SK-N-SH (cell line): ENCODE measurements at regions not wholly inside any gene's neighbourhood (a gene's known extent, or its start where the extent isn't known, plus 50 kb on each side); places are given as distances from the start of the nearest gene placed in this dataset.

Source experiments
- CTCF ChIA-PET: fragments of 300-600, 350-600 bp; formaldehyde crosslinking; extraction: SDS; loops from one replicate; lab custom pipeline; 2021; lab: Yijun Ruan, JAX
- POLR2A ChIA-PET: fragments of 350-600 bp; sonication (Branson Sonifier 250); formaldehyde crosslinking; extraction: SDS; loops from one replicate; lab custom pipeline; 2020; ENCODE audit warnings: antibody characterized with exemption, inconsistent platforms; lab: Yijun Ruan, JAX
- DNase-seq: peaks from one replicate; pipeline ENCODE4 v3.0.0; 2012
- H2AFZ ChIP-seq: fragments of 200-600 bp; sonication (generic); 2 replicates; pipeline ENCODE4 v1.8.1; 2016; ENCODE audit warnings: antibody characterized with exemption, mild to moderate bottlenecking, low read depth
- H3F3A ChIP-seq: fragments of 200-600 bp; sonication (generic); replicated peaks from 2 replicates; pipeline ENCODE3; 2016; ENCODE audit warnings: antibody characterized with exemption, mild to moderate bottlenecking; ENCODE audit not compliant: insufficient read depth
- H3K27ac ChIP-seq, 2 experiments: fragments of 200-500 bp in 1 of 2; fragments of 200-600 bp in 1 of 2; sonication (Bioruptor generic) in 1 of 2; sonication (generic), shearing (Covaris generic) in 1 of 2; 2 replicates each; pipeline versions ENCODE4 v1.5.1 to v1.6.1; 2014 to 2016; ENCODE audit warnings: low read depth in 2 of 2, inconsistent platforms in 1 of 2, low read length in 1 of 2, mild to moderate bottlenecking in 1 of 2, mixed read lengths in 1 of 2
- H3K27me3 ChIP-seq: fragments of 200-600 bp; sonication (generic), shearing (Covaris generic); 2 replicates; pipeline ENCODE4 v1.6.1; 2016; ENCODE audit warnings: mixed run types; ENCODE audit not compliant: insufficient read depth
- H3K36me3 ChIP-seq, 2 experiments: fragments of 200-500 bp in 1 of 2; fragments of 200-600 bp in 1 of 2; sonication (Bioruptor generic) in 1 of 2; sonication (generic) in 1 of 2; replicated peaks in 1 of 2; 2 replicates each; pipeline versions ENCODE3 to v1.5.1; 2014 to 2016; ENCODE audit warnings: low read length in 1 of 2, mild to moderate bottlenecking in 1 of 2; ENCODE audit not compliant: insufficient read depth in 2 of 2, control insufficient read depth in 1 of 2
- H3K4me1 ChIP-seq, 2 experiments: fragments of 200-500 bp in 1 of 2; fragments of 200-600 bp in 1 of 2; sonication (Bioruptor generic) in 1 of 2; sonication (generic), shearing (Covaris generic) in 1 of 2; 2 replicates each; pipeline versions ENCODE4 v1.5.1 to v1.6.1; 2014 to 2016; ENCODE audit warnings: low read depth in 1 of 2, low read length in 1 of 2, mixed run types in 1 of 2; ENCODE audit not compliant: insufficient read depth in 2 of 2, control insufficient read depth in 1 of 2
- H3K4me2 ChIP-seq: fragments of 200-600 bp; sonication (generic), shearing (Covaris generic); 2 replicates; pipeline ENCODE4 v1.6.1; 2017; ENCODE audit warnings: mixed run types
- H3K4me3 ChIP-seq, 2 experiments: fragments of 200-500 bp in 1 of 2; fragments of 200-600 bp in 1 of 2; sonication (Bioruptor generic) in 1 of 2; sonication (generic), shearing (Covaris generic) in 1 of 2; 2 replicates each; pipeline versions ENCODE4 v1.5.1 to v1.8.1; 2014 to 2016; ENCODE audit warnings: low read depth in 2 of 2, inconsistent platforms in 1 of 2, low read length in 1 of 2, mild to moderate bottlenecking in 1 of 2, mixed read lengths in 1 of 2, moderate library complexity in 1 of 2
- H3K79me2 ChIP-seq: fragments of 200-600 bp; sonication (generic); 2 replicates; pipeline ENCODE4 v1.8.1; 2017; ENCODE audit warnings: mild to moderate bottlenecking; ENCODE audit not compliant: insufficient read depth
- H3K9ac ChIP-seq: fragments of 200-600 bp; sonication (generic); 2 replicates; pipeline ENCODE4 v1.6.1; 2017; ENCODE audit warnings: mixed run types
- H3K9me2 ChIP-seq: fragments of 200-600 bp; sonication (generic); 2 replicates; pipeline ENCODE4 v1.6.1; 2017; ENCODE audit warnings: mixed run types
- H3K9me3 ChIP-seq: fragments of 200-600 bp; sonication (generic); 2 replicates; pipeline ENCODE4 v1.6.1; 2017; ENCODE audit warnings: mixed run types, mild to moderate bottlenecking, moderate library complexity
- H4K20me1 ChIP-seq: fragments of 200-600 bp; sonication (generic); 2 replicates; pipeline ENCODE4 v1.6.1; 2017; ENCODE audit warnings: mild to moderate bottlenecking, mixed run types; ENCODE audit not compliant: insufficient read depth
- EP300 ChIP-seq, 2 experiments: IDR thresholded peaks; 2 replicates each; pipeline versions ENCODE4 v1.4.0 to v1.6.1; 2012; ENCODE audit warnings: borderline replicate concordance in 1 of 2, low read depth in 1 of 2, low read length in 1 of 2
- FOSL2 ChIP-seq: IDR thresholded peaks from 2 replicates; pipeline ENCODE4 v1.4.0; 2012; ENCODE audit warnings: low read depth, mild to moderate bottlenecking, moderate library complexity, borderline replicate concordance
- FOXJ3 ChIP-seq: sonication (generic); formaldehyde crosslinking; IDR thresholded peaks from 2 replicates; pipeline ENCODE4 v1.5.1; 2020; ENCODE audit warnings: mild to moderate bottlenecking, missing genetic modification reagents
- FOXM1 ChIP-seq: IDR thresholded peaks from 2 replicates; pipeline ENCODE4 v1.4.0; 2012; ENCODE audit warnings: low read depth, mild to moderate bottlenecking
- GABPA ChIP-seq: IDR thresholded peaks from 2 replicates; pipeline ENCODE4 v1.4.0; 2012; ENCODE audit warnings: low read depth, mild to moderate bottlenecking
- JUND ChIP-seq: IDR thresholded peaks from 2 replicates; pipeline ENCODE4 v1.4.0; 2012
- MAX ChIP-seq: IDR thresholded peaks from 2 replicates; pipeline ENCODE4 v1.4.0; 2012; ENCODE audit warnings: low read depth
- MEF2A ChIP-seq: IDR thresholded peaks from 2 replicates; pipeline ENCODE4 v1.4.0; 2012; ENCODE audit warnings: low read depth, borderline replicate concordance
- MXI1 ChIP-seq: IDR thresholded peaks from 2 replicates; pipeline ENCODE4 v1.6.1; 2012; ENCODE audit warnings: mild to moderate bottlenecking, low read depth, low read length, improper control_type of control experiment
- NRF1 ChIP-seq: IDR thresholded peaks from 2 replicates; pipeline ENCODE4 v1.6.1; 2012; ENCODE audit warnings: low read depth, mild to moderate bottlenecking, low read length
- PBX3 ChIP-seq: IDR thresholded peaks from 2 replicates; pipeline ENCODE4; 2012
- REST ChIP-seq: IDR thresholded peaks from 2 replicates; pipeline ENCODE4 v1.6.1; 2012; ENCODE audit warnings: mild to moderate bottlenecking, low read depth, low read length, moderate library complexity
- SMC3 ChIP-seq: IDR thresholded peaks from 2 replicates; pipeline ENCODE4 v1.6.1; 2012; ENCODE audit warnings: low read depth, low read length, improper control_type of control experiment
- TCF12 ChIP-seq: IDR thresholded peaks from 2 replicates; pipeline ENCODE4 v1.4.0; 2012
- USF1 ChIP-seq: IDR thresholded peaks from 2 replicates; pipeline ENCODE4 v1.4.0; 2012; ENCODE audit warnings: low read depth, borderline replicate concordance
- USF2 ChIP-seq: fragments of 150-350 bp; IDR thresholded peaks from 2 replicates; pipeline ENCODE4 v1.6.1; 2017; ENCODE audit warnings: antibody characterized with exemption, low read length, low read depth, borderline replicate concordance
- WGBS: methylation state at CpG from one replicate; pipeline ENCODE4 v1.1.6; 2017; ENCODE audit warnings: low lambda C conversion rate; 5-methylcytosine and 5-hydroxymethylcytosine counted together
- TF ChIP-seq, protein P1 (sequence below): fragments of 200-600 bp; sonication (generic); IDR thresholded peaks from 2 replicates; pipeline ENCODE4 v1.6.1; 2017; ENCODE audit warnings: antibody characterized with exemption, mild to moderate bottlenecking, moderate library complexity

- no peaks in the 10 kb centered on the region for H4K20me1 ChIP-seq
- H3K9me3 ChIP-seq = no peaks in the 10 kb centered on the region
- H3K27me3 ChIP-seq = no peaks in the 10 kb centered on the region
- no peak overlapping the region for H2AFZ ChIP-seq
- ChIA-PET POLR2A (no interaction called here), CTCF (no interaction called here)
- H3K4me3 ChIP-seq = no peak overlapping the region
- H3F3A ChIP-seq = peaks cover 8% of the 10 kb centered on the region
- H3K27ac ChIP-seq = no peak overlapping the region
- H3K4me2 ChIP-seq = no peak overlapping the region
- no peaks in the 10 kb centered on the region for H3K36me3 ChIP-seq
- H3K9ac ChIP-seq = no peak overlapping the region
- DNase-seq = no peak
- no peaks in the 10 kb centered on the region for H3K79me2 ChIP-seq
- no peaks in the 10 kb centered on the region for H3K4me1 ChIP-seq
- TF ChIP-seq MXI1 (no peak), NRF1 (no peak), JUND (0 out of 2 replicates have a peak, but pooled peaks have one; percentile 10), FOSL2 (no peak), GABPA (no peak), PBX3 (0 out of 2 replicates have a peak, but pooled peaks have one; percentile 24)
- no peaks in the 10 kb centered on the region for H3K9me2 ChIP-seq
- WGBS = 20% methylated on average over 3 of the region's 3 CpGs
Observed at GRCh38 chr7:85995101-85995500, 648.6 kb upstream of the GRM3 start.

DNA sequence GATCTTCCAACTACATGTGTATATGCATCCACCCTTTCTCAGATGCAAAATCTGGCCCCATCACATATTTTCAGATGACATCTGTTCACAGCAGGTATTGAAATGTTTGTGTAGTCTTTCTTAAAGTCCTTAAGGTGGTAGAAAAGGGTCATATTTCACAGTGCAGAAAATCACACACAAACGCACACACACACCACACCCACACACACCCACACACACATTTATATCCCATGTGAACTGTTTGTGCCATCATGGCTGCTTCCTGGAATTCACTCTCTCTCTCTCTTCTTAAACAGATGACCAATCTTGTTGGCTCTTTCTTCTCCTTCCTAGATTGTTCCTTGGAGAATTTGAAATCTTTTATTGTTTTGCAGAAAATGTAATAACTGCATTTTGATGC is 663.0 kb upstream of the GRM3 start:
- WGBS = 7% methylated on average over 1 of the region's 1 CpG
- no peak for DNase-seq

More for the DNA sequence above, 663.0 kb upstream of the GRM3 start:
- no peaks in the 10 kb centered on the region for H3K27me3 ChIP-seq
- no peaks in the 10 kb centered on the region for H3K4me1 ChIP-seq
- TF ChIP-seq FOXJ3 (CRISPR knock-in tag) = no peak
- TF ChIP-seq NRF1 = no peak
- TF ChIP-seq USF1 = no peak
- no peak for TF ChIP-seq FOXM1
- no peak for TF ChIP-seq MEF2A
- no peak for TF ChIP-seq USF2
- TF ChIP-seq PBX3 = no peak
- TF ChIP-seq SMC3 = no peak
- TF ChIP-seq MAX = no peak
- no peak for TF ChIP-seq TCF12
- TF ChIP-seq EP300 (IDR thresholded peaks at IDR 0.05; ENCODE audit: borderline replicate concordance in 1 of 2, low read depth in 1 of 2, low read length in 1 of 2) = no peak
- no peak for TF ChIP-seq REST
- TF ChIP-seq, protein P1, sequence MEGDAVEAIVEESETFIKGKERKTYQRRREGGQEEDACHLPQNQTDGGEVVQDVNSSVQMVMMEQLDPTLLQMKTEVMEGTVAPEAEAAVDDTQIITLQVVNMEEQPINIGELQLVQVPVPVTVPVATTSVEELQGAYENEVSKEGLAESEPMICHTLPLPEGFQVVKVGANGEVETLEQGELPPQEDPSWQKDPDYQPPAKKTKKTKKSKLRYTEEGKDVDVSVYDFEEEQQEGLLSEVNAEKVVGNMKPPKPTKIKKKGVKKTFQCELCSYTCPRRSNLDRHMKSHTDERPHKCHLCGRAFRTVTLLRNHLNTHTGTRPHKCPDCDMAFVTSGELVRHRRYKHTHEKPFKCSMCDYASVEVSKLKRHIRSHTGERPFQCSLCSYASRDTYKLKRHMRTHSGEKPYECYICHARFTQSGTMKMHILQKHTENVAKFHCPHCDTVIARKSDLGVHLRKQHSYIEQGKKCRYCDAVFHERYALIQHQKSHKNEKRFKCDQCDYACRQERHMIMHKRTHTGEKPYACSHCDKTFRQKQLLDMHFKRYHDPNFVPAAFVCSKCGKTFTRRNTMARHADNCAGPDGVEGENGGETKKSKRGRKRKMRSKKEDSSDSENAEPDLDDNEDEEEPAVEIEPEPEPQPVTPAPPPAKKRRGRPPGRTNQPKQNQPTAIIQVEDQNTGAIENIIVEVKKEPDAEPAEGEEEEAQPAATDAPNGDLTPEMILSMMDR = no peak
- CTCF ChIA-PET = no interaction called here
- POLR2A ChIA-PET = no interaction called here
- no peaks in the 10 kb centered on the region for H3F3A ChIP-seq
- no peak overlapping the region for H3K27ac ChIP-seq
- H3K4me3 ChIP-seq = no peak overlapping the region
- H3K4me2 ChIP-seq = no peak overlapping the region
- H3K9me2 ChIP-seq = no peaks in the 10 kb centered on the region
- H4K20me1 ChIP-seq = no peaks in the 10 kb centered on the region
- H3K9ac ChIP-seq = no peak overlapping the region
- H3K79me2 ChIP-seq = no peaks in the 10 kb centered on the region
- H3K36me3 ChIP-seq = no peaks in the 10 kb centered on the region
- H2AFZ ChIP-seq = no peak overlapping the region
- no peaks in the 10 kb centered on the region for H3K9me3 ChIP-seq
